Activated CD4-positive, alpha-beta T cell treated with anti-CD3 and anti-CD28 coated beads, Interleukin-2, amount 50 U/mL, for 1 hour (primary cell): ENCODE measurements at regions not wholly inside any gene's neighbourhood (a gene's known extent, or its start where the extent isn't known, plus 50 kb on each side); places are given as distances from the start of the nearest gene placed in this dataset.
"Not testable (repeated sequence)": the region's sequence is repeated elsewhere in the genome, so short reads cannot be mapped to it uniquely, and the experiment has no call there.

ENCODE experiments used
- DNase-seq: peaks from one replicate; pipeline ENCODE4 v3.0.0-alpha.2; 2020

GRCh38 chr6:130494729-130495128 lies 128.9 kb downstream of the TMEM200A start:
- no peak for DNase-seq

GRCh38 chr6:130500693-130501092 lies 134.9 kb downstream of the TMEM200A start:
- no peak for DNase-seq

GRCh38 chr6:130503146-130503545 lies 137.3 kb downstream of the TMEM200A start:
- DNase-seq = no peak

DNA sequence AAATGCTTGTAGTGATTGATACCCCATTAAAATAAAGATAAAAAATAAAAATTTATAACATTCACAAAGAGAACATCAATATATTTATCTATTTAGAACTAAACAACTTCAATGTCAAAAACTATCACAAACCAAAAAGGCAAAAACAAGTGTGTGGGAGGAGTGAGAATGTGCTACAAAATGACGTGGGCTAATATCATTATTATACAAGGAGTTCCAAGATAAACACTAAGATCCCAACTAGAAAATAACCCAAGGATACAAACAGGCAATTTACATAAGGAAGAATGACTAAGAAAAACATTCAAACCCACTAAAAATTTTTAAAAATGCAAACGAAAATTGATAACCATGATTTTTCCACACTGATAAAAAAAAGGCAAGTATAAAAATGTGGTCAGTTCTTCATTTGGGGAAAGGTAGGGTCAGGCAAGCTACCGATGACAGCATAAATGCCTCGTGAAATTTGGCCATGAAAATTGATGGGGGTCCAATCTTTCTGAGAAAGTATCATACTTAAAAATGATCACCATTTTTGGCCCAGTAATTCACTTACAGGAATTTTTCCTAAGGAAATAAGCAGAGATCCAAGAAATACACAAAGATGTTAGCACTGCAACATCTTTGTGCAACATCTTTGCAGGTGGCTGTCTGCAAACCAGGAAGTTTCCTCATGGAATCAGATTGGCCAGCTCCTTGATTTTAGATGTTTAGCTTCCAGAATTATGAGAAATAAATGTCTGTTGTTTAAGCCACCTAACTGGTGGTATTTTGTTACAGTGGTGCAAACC lies 140.2 kb downstream of the TMEM200A start:
- DNase-seq = no peak

DNA sequence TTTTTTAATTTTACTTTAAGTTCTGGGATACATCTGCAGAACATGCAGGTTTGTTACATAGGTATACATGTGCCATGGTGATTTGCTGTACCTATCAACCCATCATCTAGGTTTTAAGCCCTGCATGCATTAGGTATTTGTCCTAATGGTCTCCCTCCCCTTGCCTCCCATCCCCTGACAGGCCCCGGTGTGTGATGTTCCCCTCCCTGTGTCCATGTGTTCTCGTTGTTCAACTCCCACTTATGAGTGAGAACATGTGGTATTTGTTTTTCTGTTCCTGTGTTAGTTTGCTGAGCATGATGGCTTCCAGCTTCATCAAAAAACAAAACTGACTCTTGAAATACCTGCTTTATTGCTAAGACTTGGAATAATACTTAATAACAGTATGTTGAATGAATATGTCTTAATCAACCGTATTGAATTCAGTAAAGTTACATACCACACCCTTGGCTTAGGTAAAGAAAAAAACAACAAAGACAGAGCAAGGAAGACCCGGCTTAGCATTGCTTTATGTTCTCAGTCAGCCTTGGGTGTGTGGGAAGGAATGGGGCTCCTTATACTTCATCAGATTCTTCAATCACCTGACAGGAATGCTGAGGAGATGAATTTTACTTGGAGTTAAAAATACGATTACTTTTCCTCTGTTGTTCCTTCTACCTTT lies 141.3 kb downstream of the TMEM200A start:
- DNase-seq = not testable (repeated sequence)

- DNase-seq = no peak
Measured at GRCh38 chr6:130507666-130508028, 141.8 kb downstream of the TMEM200A start.

- peak; percentile 11 for DNase-seq
Measured at GRCh38 chr6:130513770-130514169, 148.0 kb downstream of the TMEM200A start.

- DNase-seq = no peak
Measured at GRCh38 chr6:130514712-130515111, 148.9 kb downstream of the TMEM200A start.

DNA sequence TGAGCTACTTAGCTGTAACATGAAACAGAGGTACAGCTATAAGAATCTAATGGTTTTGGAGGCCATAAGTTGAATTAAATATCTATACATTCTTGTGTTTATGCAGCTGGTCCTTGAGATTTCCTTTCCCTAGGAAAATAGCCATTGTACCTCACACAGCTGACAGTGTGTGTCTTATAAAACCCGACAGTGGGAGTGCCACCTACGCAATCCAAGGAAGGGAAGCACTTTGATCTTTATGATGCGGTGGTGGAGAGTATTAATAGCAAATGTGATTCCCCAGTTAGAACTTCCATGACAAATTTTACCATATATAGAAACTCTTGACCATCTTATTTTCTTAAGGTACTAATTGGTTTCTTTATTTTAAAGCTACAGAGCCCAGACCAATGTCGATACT lies 149.5 kb downstream of the TMEM200A start:
- no peak for DNase-seq

DNA sequence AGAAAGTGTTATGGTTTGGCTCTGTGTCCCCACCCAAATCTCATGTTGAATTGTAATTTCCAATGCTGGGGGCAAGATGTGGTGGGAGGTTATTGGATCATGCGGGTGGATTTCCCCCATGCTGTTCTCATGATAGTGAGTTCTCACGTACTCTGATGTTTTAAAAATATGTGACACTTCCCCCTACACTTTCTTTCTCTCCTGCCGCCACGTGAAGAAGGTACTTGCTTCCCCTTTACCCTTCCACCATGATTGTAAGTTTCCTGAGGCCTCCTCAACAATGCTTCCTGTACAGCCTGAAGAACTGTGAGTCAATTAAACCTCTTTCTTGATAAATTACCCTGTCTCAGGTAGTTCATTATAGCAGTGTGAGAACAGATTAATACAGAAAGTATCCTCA lies 150.8 kb downstream of the TMEM200A start:
- no peak for DNase-seq

- DNase-seq = no peak
Measured at GRCh38 chr6:130517444-130517931, 151.7 kb downstream of the TMEM200A start.

DNA sequence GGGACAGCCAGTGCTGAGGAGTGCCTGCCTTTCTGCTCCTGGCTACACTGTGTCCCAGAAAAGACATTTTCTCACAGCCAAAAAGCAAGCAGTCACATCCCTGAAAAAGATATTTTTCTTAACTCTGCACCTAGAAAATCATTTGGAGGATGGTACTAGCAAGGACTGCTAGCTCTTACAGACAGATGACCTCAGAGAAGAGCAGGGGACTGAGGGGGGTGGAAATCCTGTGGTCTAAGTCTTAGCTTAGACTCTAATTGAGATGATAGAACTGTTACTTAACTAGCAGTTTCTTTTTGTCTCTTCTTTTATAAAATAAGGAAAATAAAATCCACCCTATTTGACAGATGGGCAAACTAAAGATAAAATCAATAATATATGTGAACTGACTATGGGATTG lies 152.8 kb downstream of the TMEM200A start:
- DNase-seq = no peak

DNA sequence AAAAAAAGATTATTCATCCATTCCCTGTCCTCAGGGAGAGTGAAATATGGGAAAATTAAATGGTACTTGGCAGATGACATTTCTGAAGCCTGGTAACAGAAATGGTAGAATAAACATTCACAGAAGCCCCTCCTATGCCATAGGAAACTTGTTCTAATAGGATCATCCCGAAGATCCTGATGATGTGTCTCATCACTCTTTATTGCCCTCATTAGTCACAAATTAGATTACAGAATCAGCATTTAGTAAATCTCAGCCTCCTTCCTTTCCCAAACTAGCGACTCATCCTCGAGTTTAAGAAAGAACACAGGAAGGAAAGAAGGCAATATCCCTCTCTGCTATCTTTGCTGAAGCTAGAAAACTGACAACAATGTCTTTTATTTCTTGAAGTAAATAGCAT lies 154.4 kb downstream of the TMEM200A start:
- no peak for DNase-seq

- no peak for DNase-seq
Measured at GRCh38 chr6:130520801-130521200, 155.0 kb downstream of the TMEM200A start.

GRCh38 chr6:130524552-130524951 lies 158.7 kb downstream of the TMEM200A start:
- no peak for DNase-seq

GRCh38 chr6:130525408-130525807 lies 159.6 kb downstream of the TMEM200A start:
- no peak for DNase-seq

- no peak for DNase-seq
Measured at GRCh38 chr6:130526466-130526865, 160.6 kb downstream of the TMEM200A start.

DNA sequence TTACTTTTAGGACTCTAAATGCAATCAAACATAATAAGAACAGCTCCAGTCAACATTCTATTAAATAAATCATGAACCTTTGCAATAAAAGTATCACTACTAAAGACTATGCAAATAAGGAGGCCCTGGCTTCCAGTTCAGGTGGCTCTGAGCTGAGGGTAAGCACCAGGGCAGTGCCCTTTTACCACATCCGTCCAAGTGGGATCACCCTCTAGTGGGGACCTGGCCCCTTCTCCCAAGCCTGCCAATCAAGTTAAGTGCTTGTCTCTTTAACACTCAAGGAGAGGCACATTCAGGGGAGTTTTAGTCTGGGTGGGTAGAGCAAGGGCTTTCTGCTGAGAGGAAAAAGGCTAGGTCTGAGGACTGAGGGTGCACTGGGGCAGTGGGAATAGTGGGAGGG lies 161.4 kb downstream of the TMEM200A start:
- DNase-seq = no peak

- no peak for DNase-seq
Measured at GRCh38 chr6:130529569-130530149, 163.8 kb downstream of the TMEM200A start.

DNA sequence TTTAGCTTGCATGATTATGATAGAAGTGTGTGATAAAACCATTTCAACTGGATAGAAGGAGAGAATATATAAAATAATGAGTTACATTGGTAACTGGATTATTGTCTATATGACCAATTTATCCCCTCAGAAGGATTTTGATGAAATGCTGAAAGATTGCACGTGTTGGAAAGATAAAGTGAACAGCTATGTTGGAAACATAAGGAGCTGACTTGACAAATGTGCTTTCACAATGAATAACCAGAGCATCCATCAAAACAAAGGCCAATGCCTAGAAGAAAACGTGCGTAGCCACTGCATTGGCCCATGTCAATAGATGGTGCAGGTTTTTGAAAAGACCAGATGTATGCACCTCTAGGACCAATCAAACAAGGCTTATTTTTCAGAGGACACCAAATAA lies 168.8 kb downstream of the TMEM200A start:
- no peak for DNase-seq

GRCh38 chr6:130535242-130535641 lies 169.4 kb downstream of the TMEM200A start:
- DNase-seq = no peak

- no peak for DNase-seq
Measured at GRCh38 chr6:130537447-130537846, 171.6 kb downstream of the TMEM200A start.

DNA sequence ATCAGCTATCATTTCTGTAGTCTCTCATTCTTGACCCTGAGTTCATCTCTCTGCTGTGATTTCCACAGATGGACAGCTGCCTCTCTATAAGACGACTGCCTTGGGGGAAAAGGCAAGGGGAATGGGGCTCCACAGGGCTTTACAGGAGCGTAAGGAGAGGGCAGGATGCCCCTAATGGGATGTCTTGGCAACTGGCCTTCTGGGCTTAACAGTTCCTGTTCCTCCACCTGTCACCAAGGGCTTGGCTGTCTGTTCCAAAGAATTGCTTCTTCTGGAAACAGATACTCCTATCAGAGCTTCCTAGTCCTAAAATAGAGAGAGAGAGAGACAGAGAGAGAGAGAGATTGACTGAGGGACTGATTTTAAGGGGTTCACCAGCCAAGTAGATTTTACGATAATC lies 181.9 kb downstream of the TMEM200A start:
- DNase-seq = no peak

- no peak for DNase-seq
Measured at GRCh38 chr6:130557481-130558112, 191.8 kb downstream of the TMEM200A start.
